ENCODE measurements at regions not wholly inside any gene's neighbourhood (a gene's known extent, or its start where the extent isn't known, plus 50 kb on each side); places are given as distances from the start of the nearest gene placed in this dataset.

DNA sequence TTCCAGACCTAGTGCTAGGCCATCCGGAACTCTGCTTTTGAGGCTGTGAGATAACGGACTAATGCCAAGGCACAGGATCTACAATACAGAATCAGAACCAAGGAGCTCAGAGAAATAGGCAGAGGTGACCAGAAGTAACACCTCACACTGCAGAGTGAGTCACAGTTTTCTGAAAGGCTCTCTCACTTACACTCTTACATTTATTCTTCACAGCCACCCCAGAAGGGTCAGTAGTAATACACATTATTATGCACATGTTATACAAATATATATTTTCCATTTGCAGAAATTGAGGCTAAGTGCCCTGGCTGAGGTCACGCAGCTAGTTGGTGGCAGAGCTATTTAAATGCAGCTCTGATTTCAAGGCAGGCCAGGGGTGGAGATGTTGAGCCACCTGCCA is 542.5 kb downstream of the OMA1 start:
- TF ChIP-seq CBFA2T2 (conservative IDR thresholded peaks at IDR 0.05), result no peak
- no peak for TF ChIP-seq HDAC6 (IDR thresholded peaks at IDR 0.05; ENCODE audit: low read depth, low read length)

Data from K562 (cell line).